Inferior parietal cortex (tissue), 1 donor: ENCODE measurements at regions not wholly inside any gene's neighbourhood (a gene's known extent, or its start where the extent isn't known, plus 50 kb on each side); places are given as distances from the start of the nearest gene placed in this dataset.

ENCODE experiments used
- DNase-seq: peaks from one replicate; pipeline ENCODE4 v3.0.0-alpha.2; 2016; ENCODE audit errors: extremely low spot score

GRCh38 chr19:31402529-31403316, 53.5 kb upstream of the TSHZ3 start:
- no peak for DNase-seq

- DNase-seq: no peak
These were observed 56.9 kb upstream of the TSHZ3 start for GRCh38 chr19:31406106-31406505.

GRCh38 chr19:31408460-31409124, 59.4 kb upstream of the TSHZ3 start:
- DNase-seq: no peak

GRCh38 chr19:31413353-31413752, 64.1 kb upstream of the TSHZ3 start:
- no peak for DNase-seq

GRCh38 chr19:31415322-31415721, 66.1 kb upstream of the TSHZ3 start:
- no peak for DNase-seq

GRCh38 chr19:31416548-31416947, 67.3 kb upstream of the TSHZ3 start:
- DNase-seq: no peak

GRCh38 chr19:31418055-31418454, 68.8 kb upstream of the TSHZ3 start:
- no peak for DNase-seq

- DNase-seq: no peak
These were observed 69.6 kb upstream of the TSHZ3 start for GRCh38 chr19:31418692-31419430.

GRCh38 chr19:31419871-31420445, 70.7 kb upstream of the TSHZ3 start:
- no peak for DNase-seq

- DNase-seq: no peak
These were observed 71.8 kb upstream of the TSHZ3 start for GRCh38 chr19:31421082-31421481.

GRCh38 chr19:31421856-31422255, 72.6 kb upstream of the TSHZ3 start:
- no peak for DNase-seq

GRCh38 chr19:31423896-31424295, 74.7 kb upstream of the TSHZ3 start:
- DNase-seq: no peak

GRCh38 chr19:31424861-31425620, 75.8 kb upstream of the TSHZ3 start:
- DNase-seq: no peak

GRCh38 chr19:31427857-31428256, 78.6 kb upstream of the TSHZ3 start:
- no peak for DNase-seq

- DNase-seq: no peak
These were observed 81.1 kb upstream of the TSHZ3 start for GRCh38 chr19:31430381-31430780.

GRCh38 chr19:31432201-31432810, 83.1 kb upstream of the TSHZ3 start:
- no peak for DNase-seq

GRCh38 chr19:31436121-31436776, 87.0 kb upstream of the TSHZ3 start:
- DNase-seq: no peak

GRCh38 chr19:31438401-31439269, 89.4 kb upstream of the TSHZ3 start:
- DNase-seq: no peak

- no peak for DNase-seq
These were observed 90.0 kb upstream of the TSHZ3 start for GRCh38 chr19:31439270-31439573.

GRCh38 chr19:31444931-31445330, 95.7 kb upstream of the TSHZ3 start:
- no peak for DNase-seq
